ENCODE measurements at regions not wholly inside any gene's neighbourhood (a gene's known extent, or its start where the extent isn't known, plus 50 kb on each side); places are given as distances from the start of the nearest gene placed in this dataset.

DNA sequence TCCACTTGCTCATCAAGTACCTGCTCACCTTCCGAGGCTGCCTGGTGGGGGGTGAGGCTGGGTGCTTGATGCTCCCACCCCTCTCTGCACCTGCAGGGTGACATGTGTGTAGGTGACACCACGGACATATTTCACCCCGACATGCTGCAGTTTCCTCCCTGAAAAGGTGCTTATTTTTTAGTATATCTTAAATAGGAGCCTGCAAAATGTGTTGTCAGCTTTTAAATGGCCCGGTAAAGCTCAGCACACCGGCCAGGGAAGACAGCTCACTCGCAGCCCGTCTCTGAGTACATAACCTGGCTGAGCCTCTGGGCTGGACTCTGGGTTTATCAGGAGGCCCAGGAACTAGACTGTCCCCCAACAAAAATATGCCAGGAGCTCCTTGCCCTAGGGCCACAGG is 89.3 kb upstream of the LINGO1 start:
- no peak for TF ChIP-seq POLR2A (IDR thresholded peaks at IDR 0.05)
- TF ChIP-seq, protein P1, sequence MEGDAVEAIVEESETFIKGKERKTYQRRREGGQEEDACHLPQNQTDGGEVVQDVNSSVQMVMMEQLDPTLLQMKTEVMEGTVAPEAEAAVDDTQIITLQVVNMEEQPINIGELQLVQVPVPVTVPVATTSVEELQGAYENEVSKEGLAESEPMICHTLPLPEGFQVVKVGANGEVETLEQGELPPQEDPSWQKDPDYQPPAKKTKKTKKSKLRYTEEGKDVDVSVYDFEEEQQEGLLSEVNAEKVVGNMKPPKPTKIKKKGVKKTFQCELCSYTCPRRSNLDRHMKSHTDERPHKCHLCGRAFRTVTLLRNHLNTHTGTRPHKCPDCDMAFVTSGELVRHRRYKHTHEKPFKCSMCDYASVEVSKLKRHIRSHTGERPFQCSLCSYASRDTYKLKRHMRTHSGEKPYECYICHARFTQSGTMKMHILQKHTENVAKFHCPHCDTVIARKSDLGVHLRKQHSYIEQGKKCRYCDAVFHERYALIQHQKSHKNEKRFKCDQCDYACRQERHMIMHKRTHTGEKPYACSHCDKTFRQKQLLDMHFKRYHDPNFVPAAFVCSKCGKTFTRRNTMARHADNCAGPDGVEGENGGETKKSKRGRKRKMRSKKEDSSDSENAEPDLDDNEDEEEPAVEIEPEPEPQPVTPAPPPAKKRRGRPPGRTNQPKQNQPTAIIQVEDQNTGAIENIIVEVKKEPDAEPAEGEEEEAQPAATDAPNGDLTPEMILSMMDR (IDR thresholded peaks at IDR 0.05), result no peak
- TF ChIP-seq EP300 (IDR thresholded peaks at IDR 0.05), result no peak
- Histone ChIP-seq H3K9me3 (no peaks in the 10 kb centered on the region), H3K4me1 (no peaks in the 10 kb centered on the region), H3K27me3 (peaks cover 0 to 6% of the 10 kb centered on the region in 2 donors), H3K4me3 (no peak overlapping the region), H3K27ac (no peak overlapping the region), H3K36me3 (no peaks in the 10 kb centered on the region)
- 67 to 77% methylated on average over 3 to 7 of the region's 7 CpGs for WGBS, 2 donors
- no peak for DNase-seq (ENCODE audit: low spot score in 2 of 2)

DNA sequence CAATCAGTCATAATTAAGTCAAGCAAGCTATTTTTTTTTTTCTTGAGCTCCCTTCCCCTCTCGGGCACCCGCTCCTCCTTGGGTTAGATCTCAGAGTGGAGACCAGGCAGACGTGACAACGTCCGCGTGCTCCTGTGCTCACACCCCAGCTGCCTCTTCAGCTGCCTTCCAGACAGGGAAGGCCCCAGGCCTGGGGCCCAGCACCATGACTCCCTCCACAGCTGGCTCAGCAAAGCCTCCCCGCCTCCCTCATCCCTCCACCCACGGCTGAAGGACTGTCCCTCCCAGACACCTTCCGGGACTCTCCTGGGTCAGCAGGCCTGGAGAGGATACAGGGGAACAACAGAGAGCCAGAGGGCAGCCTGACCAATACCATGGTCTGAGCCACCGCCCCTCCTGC is 87.9 kb upstream of the LINGO1 start:
- H3K27me3 ChIP-seq, result peaks cover 0 to 6% of the 10 kb centered on the region in 2 donors
- H3K4me1 ChIP-seq, result no peaks in the 10 kb centered on the region
- no peaks in the 10 kb centered on the region for H3K36me3 ChIP-seq
- WGBS, 2 donors, result 54 to 61% methylated on average over 9 to 10 of the region's 10 CpGs
- no peak overlapping the region for H3K4me3 ChIP-seq
- no peak for DNase-seq (ENCODE audit: low spot score in 2 of 2)
- H3K27ac ChIP-seq, result no peak overlapping the region
- no peaks in the 10 kb centered on the region for H3K9me3 ChIP-seq
- TF ChIP-seq POLR2A (IDR thresholded peaks at IDR 0.05) (no peak), EP300 (IDR thresholded peaks at IDR 0.05) (no peak)
- TF ChIP-seq, protein P1 (IDR thresholded peaks at IDR 0.05), result no peak

DNA sequence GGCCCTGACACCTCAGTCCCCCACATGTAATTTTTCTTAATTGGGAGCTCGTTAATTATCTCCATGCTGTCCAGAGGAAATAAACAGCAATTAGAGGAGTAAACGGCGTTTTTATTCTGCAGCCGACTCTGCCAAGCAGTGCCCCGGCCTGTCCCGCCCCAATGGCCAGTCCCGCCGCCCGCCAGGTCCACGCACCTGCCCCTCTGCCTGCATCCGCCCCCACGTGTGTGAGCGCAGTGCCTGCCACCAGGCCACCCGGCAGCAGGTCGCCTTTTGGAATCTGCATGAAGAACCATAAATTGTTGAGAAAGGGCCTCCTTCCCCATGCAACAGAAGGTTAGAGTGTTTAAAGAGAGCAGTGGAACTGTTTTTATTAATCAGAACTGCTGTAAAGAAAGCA is 87.5 kb upstream of the LINGO1 start:
- H3K36me3 ChIP-seq, result no peaks in the 10 kb centered on the region
- TF ChIP-seq, protein P1 (IDR thresholded peaks at IDR 0.05), result no peak
- TF ChIP-seq EP300 (IDR thresholded peaks at IDR 0.05) (no peak), POLR2A (IDR thresholded peaks at IDR 0.05) (no peak)
- H3K4me1 ChIP-seq, result no peaks in the 10 kb centered on the region
- peaks cover 0 to 6% of the 10 kb centered on the region in 2 donors for H3K27me3 ChIP-seq
- no peak overlapping the region for H3K27ac ChIP-seq
- no peaks in the 10 kb centered on the region for H3K9me3 ChIP-seq
- no peak for DNase-seq (ENCODE audit: low spot score in 2 of 2)
- WGBS, 2 donors, result 51 to 53% methylated on average over 15 of the region's 15 CpGs
- H3K4me3 ChIP-seq, result no peak overlapping the region

DNA sequence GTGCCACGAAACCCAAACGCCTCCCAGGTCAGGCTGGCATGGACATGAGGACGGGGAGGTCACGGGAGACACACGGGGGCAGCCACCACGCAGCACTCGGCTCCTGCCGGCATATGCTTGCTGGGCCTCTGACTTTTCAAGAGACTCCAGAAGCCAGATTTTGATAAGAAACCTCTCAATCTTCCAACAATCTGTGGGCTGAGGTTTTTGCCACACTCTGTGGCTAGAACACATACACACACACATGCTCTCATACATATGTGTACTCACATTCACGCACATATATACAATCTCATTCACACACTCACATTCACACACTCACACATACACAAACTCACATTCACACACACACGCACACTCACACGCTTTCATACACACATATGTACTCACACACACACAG is 86.7 kb upstream of the LINGO1 start:
- peaks cover 0 to 7% of the 10 kb centered on the region in 2 donors for H3K27me3 ChIP-seq
- no peaks in the 10 kb centered on the region for H3K9me3 ChIP-seq
- no peak overlapping the region for H3K4me3 ChIP-seq
- no peaks in the 10 kb centered on the region for H3K36me3 ChIP-seq
- DNase-seq (ENCODE audit: low spot score in 2 of 2), result no peak
- TF ChIP-seq POLR2A (IDR thresholded peaks at IDR 0.05) (no peak), EP300 (IDR thresholded peaks at IDR 0.05) (no peak)
- TF ChIP-seq, protein P1 (IDR thresholded peaks at IDR 0.05), result no peak
- no peak overlapping the region for H3K27ac ChIP-seq
- no peaks in the 10 kb centered on the region for H3K4me1 ChIP-seq
- whole genome bisulfite sequencing, 2 donors, result 65 to 70% methylated on average over 10 to 11 of the region's 11 CpGs

DNA sequence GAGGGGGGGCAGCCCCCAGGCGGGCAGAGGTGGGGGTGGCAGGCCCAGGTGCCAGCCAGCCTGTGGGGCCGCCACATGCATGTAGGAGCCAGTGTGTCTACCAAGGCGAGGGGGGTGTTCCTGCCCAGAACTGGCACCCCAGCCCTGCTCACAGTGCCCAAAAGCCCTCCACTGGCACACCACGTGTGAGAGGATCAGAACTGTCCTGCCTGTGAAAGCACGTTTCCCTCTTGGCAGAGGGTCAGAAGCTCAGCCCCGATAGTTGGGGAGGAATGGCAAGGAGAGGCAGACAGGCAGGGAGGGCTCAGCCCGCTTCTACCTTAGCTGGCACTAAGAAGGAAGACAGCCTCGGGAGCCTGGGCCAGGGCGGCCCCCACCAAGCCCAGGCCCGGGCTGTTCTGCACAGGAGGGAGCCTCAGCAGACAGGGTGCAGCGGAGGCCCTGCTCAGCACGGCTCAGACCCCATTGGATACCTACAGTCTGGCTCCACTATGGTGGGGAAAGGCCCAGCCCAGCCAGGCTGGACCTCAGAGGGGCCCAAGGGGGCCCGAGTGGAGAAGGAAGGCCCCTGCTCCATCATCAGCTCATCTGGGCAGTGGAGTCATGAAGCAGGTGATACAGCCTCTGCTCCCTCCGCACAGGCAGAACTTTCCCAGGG is 84.8 kb upstream of the LINGO1 start:
- Histone ChIP-seq H3K27me3 (peaks cover 0 to 10% of the 10 kb centered on the region in 2 donors), H3K4me1 (no peaks in the 10 kb centered on the region), H3K9me3 (no peaks in the 10 kb centered on the region), H3K4me3 (no peak overlapping the region), H3K27ac (no peak overlapping the region), H3K36me3 (no peaks in the 10 kb centered on the region)
- TF ChIP-seq, protein P1 (IDR thresholded peaks at IDR 0.05), result no peak
- TF ChIP-seq EP300 (IDR thresholded peaks at IDR 0.05), result no peak
- TF ChIP-seq POLR2A (IDR thresholded peaks at IDR 0.05), result no peak
- DNase-seq (ENCODE audit: low spot score in 2 of 2), result no peak
- 59 to 66% methylated on average over 11 to 12 of the region's 14 CpGs for WGBS, 2 donors

All from tibial nerve (tissue), 4 donors.